GM13977 (cell line): ENCODE measurements at regions not wholly inside any gene's neighbourhood (a gene's known extent, or its start where the extent isn't known, plus 50 kb on each side); places are given as distances from the start of the nearest gene placed in this dataset.

Experiments
- DNase-seq: peaks from one replicate; pipeline ENCODE4 v3.0.0; 2012; ENCODE audit warnings: low spot score
- in situ Hi-C: fragments of 300-500 bp; cut with MboI; formaldehyde crosslinking; loops from one replicate; pipeline ENCODE4 v1.12.0; 2022; ENCODE audit warnings: low sequenced_read_pairs, low pct_unique_long_range_greater_than_20kb, mixed read lengths, inconsistent platforms; ENCODE audit not compliant: unreplicated experiment
- TF ChIP-seq, protein P1 (sequence below): IDR thresholded peaks from 2 replicates; pipeline ENCODE4 v1.5.1; 2012; ENCODE audit warnings: mild to moderate bottlenecking, control low read depth; ENCODE audit not compliant: insufficient read depth; ENCODE audit errors: extremely low read depth, missing control alignments

DNA sequence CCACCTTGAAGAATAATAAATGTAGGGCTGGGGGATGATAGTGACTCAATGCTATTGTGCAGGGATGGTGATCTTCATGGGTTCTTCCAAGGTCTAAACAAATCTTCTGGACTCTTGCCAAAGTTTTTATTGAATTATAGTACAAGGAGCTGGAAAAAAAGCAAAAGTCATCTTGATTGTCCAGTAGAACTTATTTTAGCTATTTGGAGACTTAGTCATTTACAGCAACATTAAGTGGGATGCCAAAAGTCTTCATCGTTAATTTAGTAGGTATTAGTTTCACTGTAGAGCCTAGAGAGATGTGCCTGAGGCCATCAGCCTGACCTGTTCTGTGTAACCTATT, 212.9 kb upstream of the TBX18 start:
- DNase-seq = no peak
- in situ Hi-C loops = no loop called here
- TF ChIP-seq, protein P1, sequence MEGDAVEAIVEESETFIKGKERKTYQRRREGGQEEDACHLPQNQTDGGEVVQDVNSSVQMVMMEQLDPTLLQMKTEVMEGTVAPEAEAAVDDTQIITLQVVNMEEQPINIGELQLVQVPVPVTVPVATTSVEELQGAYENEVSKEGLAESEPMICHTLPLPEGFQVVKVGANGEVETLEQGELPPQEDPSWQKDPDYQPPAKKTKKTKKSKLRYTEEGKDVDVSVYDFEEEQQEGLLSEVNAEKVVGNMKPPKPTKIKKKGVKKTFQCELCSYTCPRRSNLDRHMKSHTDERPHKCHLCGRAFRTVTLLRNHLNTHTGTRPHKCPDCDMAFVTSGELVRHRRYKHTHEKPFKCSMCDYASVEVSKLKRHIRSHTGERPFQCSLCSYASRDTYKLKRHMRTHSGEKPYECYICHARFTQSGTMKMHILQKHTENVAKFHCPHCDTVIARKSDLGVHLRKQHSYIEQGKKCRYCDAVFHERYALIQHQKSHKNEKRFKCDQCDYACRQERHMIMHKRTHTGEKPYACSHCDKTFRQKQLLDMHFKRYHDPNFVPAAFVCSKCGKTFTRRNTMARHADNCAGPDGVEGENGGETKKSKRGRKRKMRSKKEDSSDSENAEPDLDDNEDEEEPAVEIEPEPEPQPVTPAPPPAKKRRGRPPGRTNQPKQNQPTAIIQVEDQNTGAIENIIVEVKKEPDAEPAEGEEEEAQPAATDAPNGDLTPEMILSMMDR = no peak

- in situ Hi-C loops = no loop called here
- DNase-seq = no peak
- TF ChIP-seq, protein P1 = no peak
Measured at GRCh38 chr6:84976526-84977362, 212.3 kb upstream of the TBX18 start.

DNA sequence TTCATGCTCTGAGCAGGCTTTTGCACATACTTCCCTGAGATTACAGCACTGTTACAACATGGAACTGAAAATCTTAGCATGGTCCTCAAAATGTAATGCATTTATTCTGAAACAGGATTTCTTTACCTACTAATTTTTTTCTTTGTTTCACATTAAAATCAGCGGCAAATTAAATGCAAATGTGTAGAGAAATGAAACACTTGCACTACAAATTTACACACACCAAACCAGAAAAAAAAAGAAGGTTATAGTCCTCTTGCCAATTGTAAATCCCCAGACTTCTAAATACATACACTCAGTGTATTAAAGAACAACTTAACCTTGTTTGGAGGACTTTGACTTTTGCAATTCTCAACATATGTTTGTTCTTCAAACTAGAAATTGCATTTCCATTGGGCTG, 210.9 kb upstream of the TBX18 start:
- in situ Hi-C loops = no loop called here

DNA sequence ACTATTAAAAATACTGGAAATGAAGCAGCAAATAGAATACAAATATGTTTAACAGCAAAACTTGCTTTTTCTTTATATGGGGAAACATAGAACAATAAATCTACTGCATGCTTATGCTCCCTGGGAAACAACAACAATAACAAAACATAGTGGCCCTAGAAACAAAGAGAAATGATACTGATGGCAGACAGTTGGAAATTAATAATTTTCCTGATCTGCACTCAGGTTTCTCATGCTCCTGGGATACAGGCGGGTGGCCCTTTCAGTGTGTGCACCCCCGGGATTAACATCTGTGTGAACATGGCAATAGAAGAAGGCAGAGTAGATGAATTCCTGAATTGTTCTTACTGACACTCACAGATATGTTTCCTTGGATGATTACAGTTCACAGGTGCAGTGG, 209.2 kb upstream of the TBX18 start:
- TF ChIP-seq, protein P1 = no peak
- in situ Hi-C loops = no loop called here
- DNase-seq = no peak

More for the DNA sequence above, 210.9 kb upstream of the TBX18 start:
- no peak for DNase-seq
- TF ChIP-seq, protein P1 = no peak

GRCh38 chr6:84967965-84968364, 203.6 kb upstream of the TBX18 start:
- TF ChIP-seq, protein P1 = no peak
- in situ Hi-C loops = no loop called here
- DNase-seq = no peak

DNA sequence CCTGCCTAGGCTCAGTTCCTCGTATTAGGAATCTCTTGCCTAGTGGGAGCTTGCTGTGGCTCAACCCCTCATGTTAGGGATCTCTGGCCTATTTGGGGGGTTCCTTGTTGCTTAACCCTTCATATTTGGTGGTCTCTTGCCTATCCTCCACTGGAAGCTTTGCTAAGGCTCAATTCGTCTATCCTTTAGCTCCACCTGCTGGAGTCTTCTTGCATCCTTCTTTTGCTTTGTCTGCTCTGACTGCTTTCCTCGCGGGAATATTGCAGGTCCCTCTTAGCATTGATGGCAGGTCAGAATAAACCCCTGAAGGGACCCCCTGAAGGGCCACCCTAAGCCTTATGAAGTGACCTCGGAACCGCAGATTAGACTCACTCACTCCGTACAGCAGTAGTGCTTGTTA, 203.0 kb upstream of the TBX18 start:
- TF ChIP-seq, protein P1 = peak; percentile 38
- in situ Hi-C loops = no loop called here
- no peak for DNase-seq
